Esophagus muscularis mucosa (tissue), 4 donors: ENCODE measurements at regions not wholly inside any gene's neighbourhood (a gene's known extent, or its start where the extent isn't known, plus 50 kb on each side); places are given as distances from the start of the nearest gene placed in this dataset.
"Not testable (repeated sequence)": the region's sequence is repeated elsewhere in the genome, so short reads cannot be mapped to it uniquely, and the experiment has no call there.

Experiments used
- DNase-seq: peaks from one replicate; pipeline ENCODE4 v3.0.0-alpha.2; 2017; ENCODE audit errors: extremely low spot score
- H3K27ac ChIP-seq, 4 donors: fragments of 200-600 bp; sonication (generic); replicated peaks in 1 of 4; 1 replicate in 3 of 4; 2 replicates in 1 of 4; pipeline ENCODE4 v1.5.1; 2016 to 2019; ENCODE audit warnings: mild to moderate bottlenecking in 1 of 4
- H3K27me3 ChIP-seq, 4 donors: fragments of 200-600 bp; sonication (generic); one replicate each; pipeline versions ENCODE4 v1.5.1 to v1.6.0; 2016 to 2019
- H3K36me3 ChIP-seq, 4 donors: fragments of 200-600 bp; sonication (generic); one replicate each; pipeline ENCODE4 v1.5.1; 2016 to 2019
- H3K4me1 ChIP-seq, 4 donors: fragments of 200-600 bp; sonication (generic); one replicate each; pipeline ENCODE4 v1.5.1; 2016 to 2019
- H3K4me3 ChIP-seq, 4 donors: fragments of 200-600 bp; sonication (generic); 1 replicate in 2 of 4; 2 replicates in 2 of 4; pipeline ENCODE4 v1.5.1; 2016 to 2019; ENCODE audit warnings: mild to moderate bottlenecking in 4 of 4, moderate library complexity in 1 of 4
- H3K9me3 ChIP-seq, 4 donors: fragments of 200-600 bp; sonication (generic); 1 replicate in 3 of 4; 2 replicates in 1 of 4; pipeline ENCODE4 v1.5.1; 2016 to 2019
- CTCF ChIP-seq, 3 experiments: fragments of 200-600 bp in 2 of 3; fragments of 450-650 bp in 1 of 3; sonication (generic) in 2 of 3; IDR thresholded peaks; one replicate each; pipeline ENCODE4 v1.5.1; 2017 to 2019; ENCODE audit warnings: antibody characterized with exemption in 3 of 3, mild to moderate bottlenecking in 2 of 3, moderate library complexity in 1 of 3
- EP300 ChIP-seq: sonication (generic); formaldehyde crosslinking; IDR thresholded peaks from one replicate; pipeline ENCODE4 v1.6.1; 2017; ENCODE audit warnings: antibody characterized with exemption
- POLR2A ChIP-seq: fragments of 450-650 bp; IDR thresholded peaks from one replicate; pipeline ENCODE4 v1.6.1; 2017; ENCODE audit warnings: antibody characterized with exemption, moderate library complexity, mild to moderate bottlenecking, low read depth
- POLR2AphosphoS5 ChIP-seq, 2 donors: sonication (generic); formaldehyde crosslinking; IDR thresholded peaks; one replicate each; pipeline ENCODE4 v1.6.1; 2017; ENCODE audit warnings: antibody characterized with exemption in 2 of 2
- WGBS: methylation state at CpG from one replicate; pipeline ENCODE4 v1.1.5; 2018; 5-methylcytosine and 5-hydroxymethylcytosine counted together
- intact Hi-C: fragments of 100-400 bp; cut with DNase I; formaldehyde crosslinking; loops from one replicate; pipeline ENCODE4 v1.15.1; 2023

GRCh38 chr2:78145997-78146722 is 624.0 kb upstream of the LRRTM4 start:
- intact Hi-C loops, result no loop called here
- Histone ChIP-seq H3K27ac (no peak overlapping the region), H3K4me3 (no peak overlapping the region), H3K36me3 (no peaks in the 10 kb centered on the region), H3K4me1 (no peaks in the 10 kb centered on the region), H3K27me3 (no peaks in the 10 kb centered on the region), H3K9me3 (no peaks in the 10 kb centered on the region)
- 91% methylated on average over 6 of the region's 9 CpGs for WGBS
- TF ChIP-seq POLR2AphosphoS5 (IDR thresholded peaks at IDR 0.05) (no peak), CTCF (IDR thresholded peaks at IDR 0.05) (no peak), EP300 (no peak), POLR2A (no peak)
- DNase-seq, result no peak

GRCh38 chr2:78147466-78147865 is 625.3 kb upstream of the LRRTM4 start:
- no peak for DNase-seq
- Histone ChIP-seq H3K36me3 (no peaks in the 10 kb centered on the region), H3K4me1 (no peaks in the 10 kb centered on the region), H3K27me3 (no peaks in the 10 kb centered on the region), H3K9me3 (no peaks in the 10 kb centered on the region), H3K4me3 (no peak overlapping the region), H3K27ac (no peak overlapping the region)
- intact Hi-C loops, result no loop called here
- WGBS, result 75% methylated on average over 2 of the region's 2 CpGs
- TF ChIP-seq POLR2AphosphoS5 (IDR thresholded peaks at IDR 0.05) (no peak), EP300 (no peak), POLR2A (no peak), CTCF (IDR thresholded peaks at IDR 0.05) (no peak)

GRCh38 chr2:78154586-78154985 is 632.4 kb upstream of the LRRTM4 start:
- TF ChIP-seq EP300, result no peak
- TF ChIP-seq CTCF (IDR thresholded peaks at IDR 0.05), result no peak
- TF ChIP-seq POLR2AphosphoS5 (IDR thresholded peaks at IDR 0.05), result no peak
- TF ChIP-seq POLR2A, result no peak
- WGBS, result 84% methylated on average over 2 of the region's 2 CpGs
- no peaks in the 10 kb centered on the region for H3K4me1 ChIP-seq

GRCh38 chr2:78162202-78162601 is 640.0 kb upstream of the LRRTM4 start:
- H3K27me3 ChIP-seq, result no peaks in the 10 kb centered on the region
- peaks cover 0 to 7% (median 0%) of the 10 kb centered on the region in 4 donors for H3K9me3 ChIP-seq
- H3K4me1 ChIP-seq, result no peaks in the 10 kb centered on the region
- H3K4me3 ChIP-seq, result no peak overlapping the region
- no peaks in the 10 kb centered on the region for H3K36me3 ChIP-seq
- DNase-seq, result no peak
- intact Hi-C loops, result no loop called here
- TF ChIP-seq CTCF (IDR thresholded peaks at IDR 0.05) (no peak), POLR2AphosphoS5 (IDR thresholded peaks at IDR 0.05) (no peak), EP300 (no peak), POLR2A (no peak)
- 90% methylated on average over 2 of the region's 2 CpGs for WGBS
- H3K27ac ChIP-seq, result no peak overlapping the region

More at GRCh38 chr2:78154586-78154985, 632.4 kb upstream of the LRRTM4 start:
- Histone ChIP-seq H3K9me3 (no peaks in the 10 kb centered on the region), H3K27ac (no peak overlapping the region), H3K27me3 (no peaks in the 10 kb centered on the region), H3K36me3 (no peaks in the 10 kb centered on the region), H3K4me3 (no peak overlapping the region)
- intact Hi-C loops, result no loop called here
- no peak for DNase-seq

GRCh38 chr2:78172157-78172556 is 650.0 kb upstream of the LRRTM4 start:
- H3K36me3 ChIP-seq, H3K27ac ChIP-seq, H3K4me1 ChIP-seq, H3K4me3 ChIP-seq, DNase-seq, H3K27me3 ChIP-seq, H3K9me3 ChIP-seq, intact Hi-C loops: not testable (repeated sequence)
- WGBS, result 93% methylated on average over 9 of the region's 9 CpGs
